ENCODE measurements at regions not wholly inside any gene's neighbourhood (a gene's known extent, or its start where the extent isn't known, plus 50 kb on each side); places are given as distances from the start of the nearest gene placed in this dataset.
"Not testable (repeated sequence)": the region's sequence is repeated elsewhere in the genome, so short reads cannot be mapped to it uniquely, and the experiment has no call there.

DNA sequence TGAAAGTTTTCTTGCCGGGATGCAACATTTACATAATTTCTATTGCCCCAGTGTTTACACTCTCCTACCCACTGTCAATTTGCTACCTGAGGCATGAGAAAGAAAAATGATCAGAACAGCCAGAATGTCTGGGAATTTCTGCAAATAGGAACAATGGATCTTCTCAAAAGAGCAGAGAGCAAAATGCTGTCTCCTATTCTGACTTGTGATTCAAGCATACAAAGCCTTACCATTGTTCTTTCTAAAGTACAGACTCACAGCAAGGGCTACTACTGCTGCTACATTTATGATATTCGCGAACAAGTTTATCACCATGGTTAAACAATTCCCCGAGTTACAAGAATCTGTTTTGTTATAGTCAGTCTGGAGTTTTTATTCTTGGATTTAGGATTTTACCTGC lies 329.9 kb upstream of the CELF2 start:
- DNase-seq (ENCODE audit: low read depth in 2 of 2) = no peak

DNA sequence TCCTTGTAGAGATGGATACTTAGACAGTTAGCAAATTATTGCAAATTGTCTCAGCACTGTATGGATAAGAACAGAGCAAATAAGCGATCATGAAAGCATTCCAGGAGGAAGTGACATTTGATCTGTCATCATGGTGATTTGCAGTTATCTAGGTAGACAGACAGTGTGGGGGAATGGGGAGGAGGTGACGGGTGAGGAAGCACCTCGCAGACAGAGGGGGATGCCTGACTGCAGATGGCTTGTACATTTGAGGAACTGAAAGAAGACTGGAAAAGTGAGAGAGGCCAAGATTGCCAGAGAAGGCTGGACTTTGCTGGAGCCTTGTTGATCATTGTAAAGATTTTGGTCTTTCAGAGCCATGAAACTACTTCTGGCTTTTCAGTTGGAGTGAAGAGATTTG lies 318.2 kb upstream of the CELF2 start:
- no peak for DNase-seq (ENCODE audit: low read depth in 2 of 2)

DNA sequence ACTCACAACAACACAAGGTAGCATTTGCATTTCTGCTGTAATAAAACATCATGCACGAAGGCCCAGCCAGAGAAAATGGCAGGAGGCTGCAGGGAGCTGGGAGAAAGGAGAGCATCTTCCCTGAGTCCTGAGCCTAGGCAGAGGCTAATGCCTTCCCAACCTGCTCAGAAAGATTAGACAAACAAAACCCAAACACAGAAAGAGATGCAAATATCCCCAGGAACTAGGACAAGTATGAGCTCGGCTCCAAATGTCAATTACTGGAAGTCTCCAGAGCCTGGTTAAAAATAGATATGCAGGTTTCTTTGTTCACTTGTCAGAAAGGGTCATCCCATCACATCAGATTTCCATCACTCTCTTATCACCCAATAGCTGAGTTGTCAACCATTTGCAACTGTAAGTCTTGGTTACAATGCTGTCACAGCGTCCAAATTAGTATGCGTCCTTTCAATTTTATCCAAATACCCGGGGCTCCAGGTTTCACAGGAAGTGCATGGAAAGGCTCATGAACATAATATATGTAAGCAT lies 316.5 kb upstream of the CELF2 start:
- no peak for DNase-seq (ENCODE audit: low read depth in 2 of 2)

DNA sequence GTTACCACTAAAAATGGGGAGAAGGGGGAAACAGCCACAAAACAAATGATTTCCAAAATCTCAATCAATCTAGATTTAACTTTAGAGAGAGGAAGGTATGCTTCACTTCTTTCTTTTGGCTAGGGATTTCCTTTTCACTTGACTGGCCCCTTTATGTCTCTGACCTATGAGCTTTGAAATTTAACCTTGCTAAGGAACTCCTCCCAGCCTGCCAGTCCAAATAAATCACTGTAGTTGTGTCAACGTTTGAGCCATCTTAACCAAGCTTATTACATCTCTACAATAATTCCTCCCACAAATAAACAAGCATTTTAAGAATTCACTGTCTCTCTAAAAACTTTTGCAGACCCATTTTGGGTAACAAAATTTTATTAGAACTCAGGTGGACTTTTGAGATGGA lies 315.5 kb upstream of the CELF2 start:
- DNase-seq (ENCODE audit: low read depth in 2 of 2) = no peak

DNA sequence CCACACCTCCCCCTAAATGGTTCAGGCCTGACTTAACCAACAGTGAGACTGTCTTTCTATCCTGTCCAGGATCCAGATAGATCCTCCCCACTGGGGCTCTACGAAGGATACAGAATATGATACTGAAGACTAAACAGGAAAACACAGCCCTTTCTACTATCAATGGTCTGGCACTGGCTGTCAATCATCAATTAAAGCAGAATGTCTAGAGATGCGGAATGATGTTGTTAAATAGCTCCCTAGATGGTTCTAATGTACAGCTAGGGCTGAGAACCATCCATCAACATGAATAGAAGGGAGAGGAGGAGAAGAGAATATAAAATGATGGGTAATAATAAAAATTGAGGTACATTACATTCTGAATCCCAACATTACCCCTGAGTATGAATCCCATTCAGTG lies 314.3 kb upstream of the CELF2 start:
- DNase-seq (ENCODE audit: low read depth in 2 of 2) = no peak

DNA sequence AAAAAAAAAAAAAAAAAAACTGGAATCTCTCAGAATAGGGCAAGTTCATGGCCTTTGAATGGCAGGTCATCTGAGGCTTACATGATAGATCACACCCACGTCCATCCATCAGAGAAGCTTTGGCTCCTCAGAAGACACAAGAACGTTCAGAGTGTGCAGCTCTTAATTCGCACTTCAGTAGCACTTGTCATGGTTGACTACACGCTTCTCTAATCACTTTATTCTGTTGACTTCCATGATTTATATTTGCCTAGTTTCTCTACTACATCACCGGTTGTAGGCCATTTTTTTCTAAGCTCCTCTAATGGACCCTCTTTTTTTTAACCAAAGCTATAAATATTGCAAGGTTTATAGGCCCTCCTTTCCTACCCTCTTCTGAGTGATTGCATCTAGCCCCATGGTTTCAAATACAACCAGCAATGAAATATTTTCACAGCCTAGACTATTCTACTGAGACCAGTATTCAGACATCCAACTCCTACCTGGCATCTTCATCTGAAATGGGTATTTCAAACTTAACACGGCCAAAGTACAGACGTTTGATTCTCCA lies 305.4 kb upstream of the CELF2 start:
- DNase-seq (ENCODE audit: low read depth in 2 of 2) = no peak

DNA sequence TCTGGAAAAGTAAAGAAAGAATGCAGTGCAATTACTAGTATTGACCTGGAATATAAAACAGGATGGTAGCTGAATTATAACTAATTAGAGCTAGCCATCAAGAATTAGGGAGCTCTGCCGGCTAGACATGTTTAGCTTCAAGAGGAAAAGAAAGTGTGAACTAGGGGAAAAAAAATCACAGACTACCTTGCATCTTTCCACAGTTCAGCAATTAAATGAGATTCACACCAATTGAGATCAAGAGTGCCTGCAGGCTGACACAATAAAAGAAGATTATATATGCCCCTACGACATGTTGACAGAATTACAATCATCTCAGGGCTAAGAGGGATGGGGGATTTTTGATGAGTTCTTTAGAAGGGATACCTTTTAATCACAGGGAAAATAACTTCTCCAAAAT lies 303.3 kb upstream of the CELF2 start:
- no peak for DNase-seq (ENCODE audit: low read depth in 2 of 2)

DNA sequence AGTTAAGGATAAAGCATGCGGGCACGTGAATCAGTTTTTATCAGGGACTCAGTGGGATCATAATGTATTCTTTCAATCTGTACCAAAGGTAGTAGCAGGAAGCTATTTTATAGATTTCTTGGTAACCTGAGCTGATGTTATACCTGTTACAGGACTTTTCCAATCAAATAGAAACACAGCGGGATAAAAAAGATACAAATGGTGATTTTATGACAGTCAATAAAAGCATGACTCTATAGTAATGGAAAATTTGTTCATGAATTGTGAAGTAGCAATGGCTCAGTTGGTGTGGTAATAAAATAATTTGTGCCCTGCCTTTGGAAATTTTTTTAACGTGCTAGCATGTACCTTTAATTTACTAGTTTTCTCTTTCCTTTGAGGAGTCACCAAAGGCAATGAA lies 300.7 kb upstream of the CELF2 start:
- no peak for DNase-seq (ENCODE audit: low read depth in 2 of 2)

DNA sequence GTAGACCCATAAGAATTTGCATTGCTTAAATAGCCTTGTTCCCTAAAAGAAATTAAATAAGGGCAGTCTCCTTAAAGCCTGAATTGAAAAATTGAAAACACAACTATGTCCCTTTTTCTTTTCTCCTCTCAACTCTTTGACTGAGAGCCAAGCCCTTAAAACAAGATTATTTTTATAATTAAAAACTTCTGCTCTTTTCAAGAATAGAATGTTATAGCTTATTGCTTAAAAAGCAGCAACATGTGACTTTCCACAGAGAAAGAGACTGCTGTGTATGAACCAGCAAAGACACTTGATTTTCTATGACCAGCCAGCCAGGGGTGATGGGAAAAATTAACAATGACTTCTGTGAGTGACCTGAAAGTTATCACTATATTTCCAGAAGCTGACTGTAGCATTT lies 295.2 kb upstream of the CELF2 start:
- DNase-seq (ENCODE audit: low read depth in 2 of 2) = no peak

DNA sequence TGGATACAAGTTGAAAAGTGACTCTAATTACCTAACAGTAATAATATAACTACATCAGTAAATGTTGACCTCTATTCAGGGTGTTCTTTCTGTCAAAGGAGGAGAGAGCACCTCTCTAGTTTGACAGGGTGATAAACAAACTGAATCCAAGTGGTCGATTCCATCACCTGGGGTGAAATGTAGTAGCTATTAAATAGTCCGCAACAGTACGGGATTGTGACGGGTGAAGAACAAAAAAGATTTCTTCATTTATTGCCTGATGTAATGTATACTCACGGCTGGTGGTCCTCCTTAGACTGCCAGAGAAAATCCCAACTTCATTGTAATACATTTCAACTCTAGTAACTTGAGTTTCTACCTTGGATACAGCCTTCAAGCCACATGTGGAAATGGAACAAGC lies 292.5 kb upstream of the CELF2 start:
- DNase-seq (ENCODE audit: low read depth in 2 of 2) = no peak

DNA sequence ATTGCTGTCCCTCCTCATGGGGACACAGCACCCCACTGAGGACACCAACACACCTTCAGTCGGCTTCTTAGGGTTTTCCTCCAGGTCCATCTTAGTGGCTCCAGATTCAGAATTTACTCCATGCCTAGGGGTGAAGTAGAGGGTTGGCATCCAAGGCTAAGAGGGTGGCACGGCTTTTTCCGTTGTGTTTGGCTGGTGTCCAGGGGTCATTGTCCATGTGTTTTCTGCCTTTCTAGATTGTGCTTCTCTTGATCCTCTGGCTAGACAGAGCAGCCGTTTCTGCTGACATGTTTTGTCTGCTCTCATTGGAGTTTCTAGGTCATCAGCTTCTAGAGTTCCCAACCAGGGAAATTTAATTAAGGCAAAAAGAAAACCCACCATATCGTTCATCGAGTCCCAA lies 291.6 kb upstream of the CELF2 start:
- DNase-seq (ENCODE audit: low read depth in 2 of 2) = no peak

DNA sequence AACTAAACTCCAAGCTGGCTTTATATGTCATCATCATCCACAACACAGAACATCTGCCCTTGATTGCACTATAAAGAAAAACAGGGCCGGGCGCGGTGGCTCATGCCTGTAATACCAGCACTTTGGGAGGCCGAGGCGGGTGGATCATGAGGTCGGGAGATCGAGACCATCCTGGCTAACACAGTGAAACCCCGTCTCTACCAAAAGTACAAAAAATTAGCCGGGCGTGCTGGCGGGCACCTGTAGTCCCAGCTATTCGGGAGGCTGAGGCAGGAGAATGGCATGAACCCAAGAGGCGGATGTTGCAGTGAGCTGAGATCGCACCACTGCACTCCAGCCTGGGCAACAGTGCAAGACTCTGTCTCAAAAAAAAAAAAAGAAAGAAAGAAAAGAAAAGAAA lies 290.3 kb upstream of the CELF2 start:
- not testable (repeated sequence) for DNase-seq (ENCODE audit: low read depth in 2 of 2)

DNA sequence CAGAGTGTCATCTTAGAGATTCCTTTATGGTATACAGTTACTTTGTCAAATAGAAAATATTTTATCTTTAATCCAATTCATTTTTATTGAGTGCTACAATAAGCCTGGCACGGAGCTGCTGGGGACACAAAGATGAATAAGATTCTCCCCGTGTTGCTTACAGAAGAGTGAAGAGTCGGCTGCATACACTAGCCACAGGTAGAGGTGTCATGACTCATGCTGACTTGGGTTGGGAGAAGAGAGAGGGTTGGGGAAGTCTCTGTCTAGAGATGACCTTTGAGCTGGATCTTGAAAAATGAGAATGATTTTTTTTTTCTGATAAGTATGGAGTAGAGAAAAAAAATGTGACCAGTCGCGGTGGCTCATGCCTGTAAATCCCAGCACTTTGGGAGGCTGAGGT lies 289.9 kb upstream of the CELF2 start:
- DNase-seq (ENCODE audit: low read depth in 2 of 2) = no peak

DNA sequence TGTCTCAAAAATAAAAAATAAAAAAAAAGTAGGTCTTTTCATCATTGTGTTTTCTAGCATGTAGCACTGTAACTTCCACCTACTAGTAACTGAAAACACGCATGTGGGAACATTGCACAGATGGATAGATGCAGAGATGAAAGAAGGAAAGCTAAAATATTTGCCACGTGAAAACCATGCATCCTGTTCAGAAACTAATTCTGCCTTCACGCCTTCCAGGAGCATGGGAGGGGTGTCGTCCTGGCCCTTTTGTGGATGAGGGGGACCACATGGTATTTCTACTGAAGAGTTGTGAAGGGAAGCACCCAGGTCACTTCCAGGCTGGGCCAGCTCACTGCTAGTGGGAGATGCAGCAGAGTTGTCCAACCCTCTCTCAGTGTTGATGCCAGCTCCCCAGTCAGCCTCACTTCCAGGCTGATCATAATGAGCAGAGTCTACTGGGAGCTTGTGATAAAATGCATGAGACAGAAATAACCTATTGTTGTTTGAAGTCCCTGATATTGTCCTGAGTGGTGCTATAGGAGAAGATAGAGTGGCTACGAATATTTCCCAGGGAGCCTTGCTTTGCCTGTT lies 287.1 kb upstream of the CELF2 start:
- no peak for DNase-seq (ENCODE audit: low read depth in 2 of 2)

DNA sequence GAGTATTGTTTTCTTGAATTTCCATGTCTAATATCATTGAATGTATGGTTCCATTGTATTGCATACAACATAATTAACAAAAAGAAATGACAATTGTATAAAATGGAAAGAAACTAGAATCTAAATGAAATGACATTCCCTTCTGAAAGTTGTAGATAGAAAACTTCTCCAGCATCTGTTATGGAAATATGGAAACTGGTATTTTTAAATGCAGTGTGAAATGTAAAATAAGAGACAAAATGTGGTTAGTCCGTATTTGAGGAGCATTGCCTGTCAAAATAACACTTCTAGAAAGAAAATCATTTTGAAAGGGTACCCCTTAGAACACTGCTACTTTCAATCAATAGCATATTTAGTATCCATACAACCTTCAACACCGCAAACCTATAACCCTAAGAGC lies 286.3 kb upstream of the CELF2 start:
- no peak for DNase-seq (ENCODE audit: low read depth in 2 of 2)

DNA sequence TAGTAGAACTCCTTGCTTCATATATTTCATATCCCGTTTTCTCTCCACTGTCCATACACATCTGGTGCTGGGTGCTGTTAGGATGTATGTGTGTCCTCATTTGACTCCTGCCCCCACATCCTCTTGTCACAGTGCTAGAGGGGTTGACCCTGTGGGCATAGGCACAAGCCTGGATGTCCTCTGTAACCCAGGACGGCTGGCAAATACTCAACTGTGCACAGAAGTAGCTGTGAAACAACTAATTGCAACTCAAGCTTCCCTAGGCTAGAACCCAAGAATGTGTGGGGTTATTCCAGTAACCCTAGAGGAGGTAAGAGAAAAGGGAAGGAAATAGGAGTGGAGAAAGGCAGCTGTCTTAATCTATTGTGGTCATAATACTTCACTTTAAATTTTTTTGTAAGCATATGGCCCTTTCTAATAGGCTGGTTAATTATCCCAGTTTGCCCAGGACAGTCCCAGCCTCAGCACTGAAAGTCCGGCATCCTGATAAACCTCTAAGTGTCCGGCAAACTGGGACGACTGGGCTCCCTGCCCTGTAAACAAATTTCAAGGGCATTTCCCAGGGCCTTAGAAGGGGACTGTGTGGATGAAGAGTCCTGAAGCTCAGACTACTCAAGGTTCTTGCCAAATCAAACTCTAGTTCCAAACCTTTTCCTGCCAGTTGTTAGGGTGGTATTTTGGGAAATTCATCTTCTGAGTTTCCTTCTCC lies 283.2 kb upstream of the CELF2 start:
- DNase-seq (ENCODE audit: low read depth in 2 of 2) = no peak

DNA sequence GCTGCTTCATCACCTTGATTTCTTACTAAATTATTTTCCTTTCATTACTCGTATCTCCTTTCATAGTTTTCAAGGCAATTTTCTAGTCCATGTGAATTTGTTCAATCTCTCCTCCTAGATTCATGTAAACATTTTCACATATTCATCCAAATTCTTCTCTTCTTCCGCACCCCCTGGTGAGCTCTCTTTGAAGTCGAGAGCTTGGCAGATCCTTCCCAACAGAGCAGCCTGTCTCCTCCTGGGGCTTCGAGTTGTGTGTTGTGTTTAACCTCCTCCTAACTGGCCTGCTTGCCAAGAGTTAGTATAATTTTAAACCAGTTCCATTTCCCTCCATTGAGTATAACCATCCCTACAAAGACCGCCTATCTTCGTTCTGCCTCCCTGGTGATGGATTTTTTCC lies 272.4 kb upstream of the CELF2 start:
- DNase-seq (ENCODE audit: low read depth in 2 of 2) = no peak

DNA sequence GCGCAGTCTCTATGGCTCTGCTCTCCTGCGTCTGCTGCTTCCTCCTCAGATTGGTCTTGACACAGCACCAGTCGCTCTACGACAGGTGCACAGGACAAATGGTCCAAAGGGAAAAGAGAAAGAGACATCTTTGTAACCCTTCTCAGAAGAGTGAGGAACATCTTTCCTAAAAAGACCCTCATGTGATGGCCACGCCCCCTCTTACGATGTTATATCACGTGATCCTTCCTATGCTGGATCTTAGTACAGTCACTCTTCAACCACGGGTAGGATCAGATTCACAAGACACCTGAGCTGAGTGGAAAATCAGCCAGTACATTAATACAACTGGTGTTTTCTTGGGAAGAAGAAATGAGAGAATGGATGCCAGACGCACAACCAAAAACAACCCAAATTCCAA lies 262.2 kb upstream of the CELF2 start:
- DNase-seq (ENCODE audit: low read depth in 2 of 2) = no peak

DNA sequence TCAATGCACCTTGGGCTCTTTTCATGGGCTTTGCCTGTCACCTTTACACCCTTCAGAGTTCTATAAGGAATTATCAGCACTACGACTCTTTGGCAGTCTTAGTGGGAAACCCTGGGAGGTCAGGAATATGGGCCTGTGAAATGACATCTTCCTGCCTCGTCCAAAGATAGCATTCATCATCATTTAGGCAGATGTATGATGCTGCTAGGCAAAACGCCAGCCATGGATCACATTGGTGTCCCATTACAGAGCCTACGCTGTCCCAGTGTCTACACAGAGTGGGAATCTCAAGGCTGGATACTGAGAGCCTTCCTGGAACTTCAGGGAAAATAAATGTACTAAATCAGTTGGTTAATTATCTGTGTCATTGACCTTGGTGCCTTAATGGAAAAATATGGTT lies 259.4 kb upstream of the CELF2 start:
- no peak for DNase-seq (ENCODE audit: low read depth in 2 of 2)

DNA sequence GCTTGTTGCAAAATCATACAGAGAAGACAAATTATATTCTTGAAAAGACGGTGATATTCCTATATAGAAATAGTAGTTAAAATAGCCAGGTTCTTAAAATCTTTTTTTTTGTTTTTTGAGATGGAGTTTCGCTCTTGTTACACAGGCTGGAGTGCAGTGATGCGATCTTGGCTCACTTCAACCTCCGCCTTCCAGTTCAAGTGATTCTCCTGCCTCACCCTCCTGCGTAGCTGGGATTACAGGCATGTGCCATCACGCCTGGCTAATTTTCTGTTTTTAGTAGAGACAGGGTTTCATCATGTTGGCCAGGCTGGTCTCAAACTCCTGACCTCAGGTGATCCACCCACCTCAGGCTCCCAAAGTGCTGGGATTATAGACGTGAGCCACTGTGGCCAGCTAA lies 257.9 kb upstream of the CELF2 start:
- DNase-seq (ENCODE audit: low read depth in 2 of 2) = not testable (repeated sequence)

DNA sequence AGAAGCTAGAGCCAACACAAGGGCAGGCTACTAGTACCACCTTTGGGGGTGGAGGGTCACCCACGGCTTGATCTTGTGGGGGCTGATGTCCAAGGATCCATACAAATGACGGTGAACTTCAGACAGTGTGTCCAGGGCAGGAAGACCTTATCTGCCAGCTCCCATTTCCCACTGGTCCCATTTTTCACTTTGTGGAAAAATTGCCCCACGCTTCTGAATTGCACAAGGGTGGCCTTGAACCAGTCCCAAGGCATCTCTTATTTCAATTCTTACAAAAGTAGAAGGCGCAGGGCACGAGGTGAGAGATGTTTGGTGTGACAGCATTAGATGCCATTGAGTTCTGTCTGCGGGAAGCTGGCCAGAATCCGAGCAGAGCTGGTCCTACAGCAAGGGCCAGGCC lies 252.7 kb upstream of the CELF2 start:
- DNase-seq (ENCODE audit: low read depth in 2 of 2) = no peak

DNA sequence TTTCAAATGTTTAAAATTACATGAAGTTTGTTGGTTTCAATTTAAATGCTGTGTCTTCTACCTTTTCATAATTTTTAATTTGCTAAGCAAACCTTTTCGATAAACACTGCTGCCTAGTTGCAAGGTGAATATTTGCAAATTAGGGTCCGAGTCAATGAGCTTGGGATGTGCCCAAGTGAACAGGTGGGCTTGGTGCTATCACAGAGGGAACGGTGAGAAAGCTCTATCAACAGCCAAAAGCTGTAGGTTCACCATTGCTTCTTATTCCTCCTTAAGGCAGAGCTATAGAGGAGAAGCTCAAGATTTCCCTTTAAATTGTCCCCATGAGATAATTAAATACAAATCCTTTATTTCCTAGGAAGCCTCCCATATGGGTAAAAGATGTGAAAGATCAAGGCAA lies 245.3 kb upstream of the CELF2 start:
- no peak for DNase-seq (ENCODE audit: low read depth in 2 of 2)

DNA sequence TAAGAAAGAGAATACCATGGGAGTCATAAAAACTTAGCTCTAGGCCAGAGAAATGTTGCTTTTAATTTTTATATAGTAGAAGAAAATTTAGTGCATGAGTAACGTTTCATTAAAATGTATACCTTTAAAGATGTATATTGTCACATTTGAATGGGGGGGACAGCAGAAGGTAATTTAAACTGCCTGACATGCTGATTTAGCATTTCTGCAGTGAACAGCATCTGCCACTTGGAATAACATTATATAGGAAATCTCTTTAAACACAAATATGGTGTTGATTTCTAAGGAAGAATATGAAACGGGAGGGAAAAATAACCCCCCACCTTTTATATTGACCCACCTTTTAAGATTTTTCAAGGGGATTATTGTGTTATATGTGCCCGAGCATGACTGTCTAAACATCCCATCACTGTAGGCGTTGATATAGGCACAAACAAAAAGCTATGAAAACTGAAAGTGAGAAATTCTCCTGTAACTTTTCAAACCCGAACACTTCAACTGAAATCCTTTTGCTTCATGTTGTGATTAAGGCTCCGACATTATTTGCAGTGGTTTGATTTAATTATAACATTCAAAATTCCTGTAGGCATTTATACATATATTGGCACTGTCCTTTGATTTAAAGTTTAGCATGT lies 244.7 kb upstream of the CELF2 start:
- no peak for DNase-seq (ENCODE audit: low read depth in 2 of 2)
